Pulmonary artery endothelial cell (primary cell): ENCODE measurements at regions not wholly inside any gene's neighbourhood (a gene's known extent, or its start where the extent isn't known, plus 50 kb on each side); places are given as distances from the start of the nearest gene placed in this dataset.

Source experiments
- DNase-seq: peaks from one replicate; pipeline ENCODE4 v3.0.0-alpha.2; 2011; ENCODE audit warnings: low read depth, low spot score

- DNase-seq = no peak
These were observed 101.3 kb upstream of the E2F8 start for GRCh38 chr11:19342036-19342435.

- no peak for DNase-seq
These were observed 97.6 kb upstream of the E2F8 start for GRCh38 chr11:19338375-19338774.

- DNase-seq = no peak
These were observed 97.0 kb upstream of the E2F8 start for GRCh38 chr11:19337779-19338178.

- no peak for DNase-seq
These were observed 95.6 kb upstream of the E2F8 start for GRCh38 chr11:19336331-19336730.

- no peak for DNase-seq
These were observed 91.7 kb upstream of the E2F8 start for GRCh38 chr11:19332476-19332875.

- DNase-seq = no peak
These were observed 89.7 kb upstream of the E2F8 start for GRCh38 chr11:19330416-19330815.

- DNase-seq = no peak
These were observed 89.2 kb upstream of the E2F8 start for GRCh38 chr11:19329970-19330369.

- DNase-seq = no peak
These were observed 88.0 kb upstream of the E2F8 start for GRCh38 chr11:19328586-19329311.

- DNase-seq = no peak
These were observed 86.5 kb upstream of the E2F8 start for GRCh38 chr11:19327280-19327679.

GRCh38 chr11:19326499-19326898 lies 85.8 kb upstream of the E2F8 start:
- no peak for DNase-seq

- no peak for DNase-seq
These were observed 82.8 kb upstream of the E2F8 start for GRCh38 chr11:19323502-19323901.

GRCh38 chr11:19321351-19321750 lies 80.6 kb upstream of the E2F8 start:
- DNase-seq = no peak

GRCh38 chr11:19320827-19321226 lies 80.1 kb upstream of the E2F8 start:
- no peak for DNase-seq

- DNase-seq = no peak
These were observed 75.7 kb upstream of the E2F8 start for GRCh38 chr11:19316434-19316833.

- no peak for DNase-seq
These were observed 74.8 kb upstream of the E2F8 start for GRCh38 chr11:19315511-19315910.

GRCh38 chr11:19313140-19313539 lies 72.4 kb upstream of the E2F8 start:
- no peak for DNase-seq

- peak; percentile 11 for DNase-seq
These were observed 70.7 kb upstream of the E2F8 start for GRCh38 chr11:19311308-19312030.

GRCh38 chr11:19307498-19307897 lies 66.8 kb upstream of the E2F8 start:
- DNase-seq = no peak

GRCh38 chr11:19306179-19306944 lies 65.6 kb upstream of the E2F8 start:
- DNase-seq = no peak

- no peak for DNase-seq
These were observed 60.6 kb upstream of the E2F8 start for GRCh38 chr11:19301361-19301760.

- DNase-seq = no peak
These were observed 53.7 kb upstream of the E2F8 start for GRCh38 chr11:19294444-19294843.

GRCh38 chr11:19291064-19291463 lies 50.3 kb upstream of the E2F8 start:
- no peak for DNase-seq
